ENCODE measurements at regions not wholly inside any gene's neighbourhood (a gene's known extent, or its start where the extent isn't known, plus 50 kb on each side); places are given as distances from the start of the nearest gene placed in this dataset.

DNA sequence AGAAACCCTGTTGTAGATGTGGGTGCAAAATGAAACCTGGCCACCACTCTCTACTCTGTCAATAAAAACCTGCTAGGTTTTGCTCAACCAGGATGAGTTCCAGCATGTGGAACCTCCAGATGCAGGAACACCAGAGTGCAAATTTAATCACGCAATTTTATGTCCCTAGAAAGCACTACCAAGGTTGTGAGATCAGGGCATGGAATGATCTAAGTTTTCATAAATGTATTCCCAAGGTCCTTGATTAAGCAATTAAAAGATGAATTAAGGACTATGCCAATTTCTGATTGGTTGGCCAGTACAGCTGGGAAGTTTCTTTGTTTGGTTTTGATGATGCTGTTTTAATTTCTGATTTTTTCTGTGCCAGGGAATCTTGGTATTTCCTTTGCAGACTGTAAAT is 179.2 kb downstream of the KCNS3 start:
- TF ChIP-seq POLR2AphosphoS5 (IDR thresholded peaks at IDR 0.05): no peak
- TF ChIP-seq, protein P1, sequence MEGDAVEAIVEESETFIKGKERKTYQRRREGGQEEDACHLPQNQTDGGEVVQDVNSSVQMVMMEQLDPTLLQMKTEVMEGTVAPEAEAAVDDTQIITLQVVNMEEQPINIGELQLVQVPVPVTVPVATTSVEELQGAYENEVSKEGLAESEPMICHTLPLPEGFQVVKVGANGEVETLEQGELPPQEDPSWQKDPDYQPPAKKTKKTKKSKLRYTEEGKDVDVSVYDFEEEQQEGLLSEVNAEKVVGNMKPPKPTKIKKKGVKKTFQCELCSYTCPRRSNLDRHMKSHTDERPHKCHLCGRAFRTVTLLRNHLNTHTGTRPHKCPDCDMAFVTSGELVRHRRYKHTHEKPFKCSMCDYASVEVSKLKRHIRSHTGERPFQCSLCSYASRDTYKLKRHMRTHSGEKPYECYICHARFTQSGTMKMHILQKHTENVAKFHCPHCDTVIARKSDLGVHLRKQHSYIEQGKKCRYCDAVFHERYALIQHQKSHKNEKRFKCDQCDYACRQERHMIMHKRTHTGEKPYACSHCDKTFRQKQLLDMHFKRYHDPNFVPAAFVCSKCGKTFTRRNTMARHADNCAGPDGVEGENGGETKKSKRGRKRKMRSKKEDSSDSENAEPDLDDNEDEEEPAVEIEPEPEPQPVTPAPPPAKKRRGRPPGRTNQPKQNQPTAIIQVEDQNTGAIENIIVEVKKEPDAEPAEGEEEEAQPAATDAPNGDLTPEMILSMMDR (IDR thresholded peaks at IDR 0.05): no peak

Data from breast epithelium (tissue), 3 donors.